MM.1S (cell line): ENCODE measurements at regions not wholly inside any gene's neighbourhood (a gene's known extent, or its start where the extent isn't known, plus 50 kb on each side); places are given as distances from the start of the nearest gene placed in this dataset.

Experiments
- DNase-seq: peaks from one replicate; pipeline ENCODE4 v3.0.0-alpha.2; 2015
- H2AFZ ChIP-seq: fragments of 300-600 bp; sonication (generic); 2 replicates; pipeline ENCODE4 v1.6.0; 2016; ENCODE audit warnings: antibody characterized with exemption, low read length
- H3F3A ChIP-seq: fragments of 300-600 bp; sonication (generic); 2 replicates; pipeline ENCODE4 v1.6.1; 2016; ENCODE audit warnings: mild to moderate bottlenecking, antibody characterized with exemption, low read length, moderate library complexity, mixed read lengths; ENCODE audit not compliant: insufficient read depth
- H3K27ac ChIP-seq: fragments of 300-600 bp; sonication (generic); 2 replicates; pipeline ENCODE4 v1.5.1; 2016; ENCODE audit warnings: mild to moderate bottlenecking, low read length
- H3K27me3 ChIP-seq: fragments of 300-600 bp; sonication (generic); replicated peaks from 2 replicates; pipeline ENCODE4 v1.6.0; 2016; ENCODE audit warnings: low read length; ENCODE audit not compliant: insufficient read depth
- H3K36me3 ChIP-seq: fragments of 300-600 bp; sonication (generic); replicated peaks from 2 replicates; pipeline ENCODE4 v1.6.1; 2016; ENCODE audit warnings: mild to moderate bottlenecking, low read length, mixed read lengths; ENCODE audit not compliant: insufficient read depth
- H3K4me1 ChIP-seq: fragments of 300-600 bp; sonication (generic); 2 replicates; pipeline ENCODE4 v1.6.1; 2016; ENCODE audit warnings: low read length, mixed read lengths
- H3K4me2 ChIP-seq: fragments of 300-600 bp; sonication (generic); 2 replicates; pipeline ENCODE4 v1.6.0; 2016; ENCODE audit warnings: low read depth, low read length
- H3K4me3 ChIP-seq: fragments of 300-600 bp; sonication (generic); 2 replicates; pipeline ENCODE4 v1.5.1; 2016; ENCODE audit warnings: low read length, mixed read lengths
- H3K79me2 ChIP-seq: fragments of 300-600 bp; sonication (generic); 2 replicates; pipeline ENCODE4 v1.6.1; 2016; ENCODE audit warnings: mixed run types, low read length, mixed read lengths
- H3K9ac ChIP-seq: fragments of 300-600 bp; sonication (generic); 2 replicates; pipeline ENCODE4 v1.6.1; 2016; ENCODE audit warnings: low read length, mixed read lengths
- H3K9me2 ChIP-seq: fragments of 300-600 bp; sonication (generic); replicated peaks from 2 replicates; pipeline ENCODE4 v1.6.1; 2016; ENCODE audit warnings: mild to moderate bottlenecking, low read length, mixed read lengths; ENCODE audit not compliant: insufficient read depth
- H3K9me3 ChIP-seq: fragments of 300-600 bp; sonication (generic); replicated peaks from 2 replicates; pipeline ENCODE4 v1.6.1; 2016; ENCODE audit warnings: mild to moderate bottlenecking, low read length, mixed read lengths; ENCODE audit not compliant: insufficient read depth
- H4K20me1 ChIP-seq: fragments of 300-600 bp; sonication (generic); 2 replicates; pipeline ENCODE4 v1.6.1; 2016; ENCODE audit warnings: mild to moderate bottlenecking, low read length, moderate library complexity, mixed read lengths; ENCODE audit not compliant: insufficient read depth
- EZH2 ChIP-seq: fragments of 300-600 bp; sonication (generic); optimal IDR thresholded peaks from 2 replicates; pipeline ENCODE3; 2017; ENCODE audit warnings: low read depth, mild to moderate bottlenecking, antibody characterized with exemption, low read length, mixed read lengths
- EZH2phosphoT487 ChIP-seq: fragments of 300-600 bp; sonication (generic); IDR thresholded peaks from 2 replicates; pipeline ENCODE4 v1.6.1; 2018; ENCODE audit warnings: antibody characterized with exemption, low read length
- TF ChIP-seq, protein P1 (sequence below): fragments of 300-600 bp; sonication (generic); IDR thresholded peaks from 2 replicates; pipeline ENCODE4 v1.5.1; 2016; ENCODE audit warnings: antibody characterized with exemption, low read length, mixed read lengths

DNA sequence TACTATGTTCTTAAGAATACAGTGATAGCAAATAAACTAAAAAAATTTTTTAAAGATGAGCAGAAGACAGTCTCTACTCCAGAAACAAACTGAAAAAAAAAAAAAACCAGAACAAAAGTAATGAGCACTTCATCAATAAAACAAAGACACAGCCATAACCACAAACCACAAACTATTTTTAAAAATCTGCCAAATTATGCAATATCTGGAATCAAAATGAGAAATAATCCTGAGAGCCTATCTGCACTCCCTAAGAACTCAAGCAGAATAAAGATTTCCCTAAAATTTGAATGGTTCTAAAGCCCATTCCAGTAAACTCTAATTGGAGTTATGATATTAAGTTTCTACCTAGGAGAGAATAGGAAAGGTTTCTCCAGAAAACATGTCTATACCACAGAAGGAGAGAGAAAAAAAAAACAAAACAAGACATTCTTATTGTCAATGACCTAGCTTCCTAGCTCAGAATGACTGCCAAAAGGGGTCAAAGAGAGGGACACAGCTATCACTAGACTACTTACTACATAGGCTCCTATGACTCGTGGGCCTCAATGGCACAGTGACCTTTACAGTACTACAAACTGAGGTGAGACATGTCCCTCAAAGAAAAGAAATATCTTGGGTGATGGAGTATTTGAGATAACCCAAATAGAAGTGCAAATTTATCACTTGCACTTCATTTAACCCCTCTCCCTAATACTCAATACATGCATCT, 262.8 kb downstream of the ZEB2 start:
- no peak overlapping the region for H3K27ac ChIP-seq
- no peak for DNase-seq
- no peaks in the 10 kb centered on the region for H3K4me1 ChIP-seq
- TF ChIP-seq, protein P1, sequence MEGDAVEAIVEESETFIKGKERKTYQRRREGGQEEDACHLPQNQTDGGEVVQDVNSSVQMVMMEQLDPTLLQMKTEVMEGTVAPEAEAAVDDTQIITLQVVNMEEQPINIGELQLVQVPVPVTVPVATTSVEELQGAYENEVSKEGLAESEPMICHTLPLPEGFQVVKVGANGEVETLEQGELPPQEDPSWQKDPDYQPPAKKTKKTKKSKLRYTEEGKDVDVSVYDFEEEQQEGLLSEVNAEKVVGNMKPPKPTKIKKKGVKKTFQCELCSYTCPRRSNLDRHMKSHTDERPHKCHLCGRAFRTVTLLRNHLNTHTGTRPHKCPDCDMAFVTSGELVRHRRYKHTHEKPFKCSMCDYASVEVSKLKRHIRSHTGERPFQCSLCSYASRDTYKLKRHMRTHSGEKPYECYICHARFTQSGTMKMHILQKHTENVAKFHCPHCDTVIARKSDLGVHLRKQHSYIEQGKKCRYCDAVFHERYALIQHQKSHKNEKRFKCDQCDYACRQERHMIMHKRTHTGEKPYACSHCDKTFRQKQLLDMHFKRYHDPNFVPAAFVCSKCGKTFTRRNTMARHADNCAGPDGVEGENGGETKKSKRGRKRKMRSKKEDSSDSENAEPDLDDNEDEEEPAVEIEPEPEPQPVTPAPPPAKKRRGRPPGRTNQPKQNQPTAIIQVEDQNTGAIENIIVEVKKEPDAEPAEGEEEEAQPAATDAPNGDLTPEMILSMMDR = no peak
- TF ChIP-seq EZH2phosphoT487 = no peak
- TF ChIP-seq EZH2 = no peak
- H3F3A ChIP-seq = no peaks in the 10 kb centered on the region
- H3K79me2 ChIP-seq = no peaks in the 10 kb centered on the region
- no peaks in the 10 kb centered on the region for H3K27me3 ChIP-seq
- no peaks in the 10 kb centered on the region for H4K20me1 ChIP-seq
- no peak overlapping the region for H3K9ac ChIP-seq
- no peaks in the 10 kb centered on the region for H3K9me3 ChIP-seq
- no peak overlapping the region for H3K4me2 ChIP-seq
- no peaks in the 10 kb centered on the region for H3K36me3 ChIP-seq
- no peak overlapping the region for H3K4me3 ChIP-seq
- H2AFZ ChIP-seq = no peak overlapping the region
- H3K9me2 ChIP-seq = no peaks in the 10 kb centered on the region

DNA sequence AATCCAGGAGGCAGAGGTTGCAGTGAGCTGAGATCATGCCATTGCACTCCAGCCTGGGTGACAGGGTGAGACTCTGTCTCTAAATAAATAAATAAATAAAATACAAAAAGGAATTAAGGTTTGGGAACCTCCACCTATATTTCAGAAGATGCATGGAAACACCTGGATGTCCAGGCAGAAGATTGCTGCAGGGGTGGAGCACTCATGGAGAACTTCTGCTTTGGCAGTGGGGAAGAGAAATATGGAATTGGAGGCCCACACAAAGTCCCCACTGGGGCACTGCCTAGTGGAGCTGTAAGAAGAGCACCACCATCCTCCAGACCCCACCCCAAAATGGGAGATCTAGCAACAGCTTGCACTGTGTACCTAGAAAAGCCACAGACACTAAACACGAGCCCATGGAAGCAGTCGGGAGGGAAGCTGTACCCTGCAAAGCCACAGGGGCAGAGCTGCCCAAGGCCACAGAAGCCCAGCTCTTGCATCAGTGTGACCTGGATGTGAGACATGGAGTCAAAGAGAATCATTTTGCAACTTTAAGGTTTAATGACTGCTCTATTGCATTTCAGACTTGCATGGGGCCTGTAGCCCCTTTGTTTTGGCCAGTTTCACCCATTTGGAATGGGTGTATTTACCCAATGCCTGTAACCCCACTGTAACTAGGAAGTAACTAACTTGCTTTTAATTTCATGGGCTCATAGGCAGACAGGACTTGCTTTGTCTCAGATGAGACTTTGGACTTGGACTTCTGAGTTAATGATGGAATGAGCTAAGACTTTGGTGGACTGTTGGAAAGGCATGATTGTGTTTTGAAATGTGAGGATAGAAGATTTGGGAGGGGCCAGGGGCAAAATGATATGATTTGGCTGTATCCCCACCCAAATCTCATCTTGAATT, 265.3 kb downstream of the ZEB2 start:
- Histone ChIP-seq H3K9ac (no peak overlapping the region), H3K9me2 (no peaks in the 10 kb centered on the region), H3K79me2 (no peaks in the 10 kb centered on the region), H3K27ac (no peak overlapping the region), H3K27me3 (no peaks in the 10 kb centered on the region), H3K4me1 (no peaks in the 10 kb centered on the region), H4K20me1 (no peaks in the 10 kb centered on the region), H3K9me3 (no peaks in the 10 kb centered on the region), H2AFZ (no peak overlapping the region), H3K4me2 (no peak overlapping the region), H3F3A (no peaks in the 10 kb centered on the region), H3K4me3 (no peak overlapping the region), H3K36me3 (no peaks in the 10 kb centered on the region)
- TF ChIP-seq, protein P1 = no peak
- no peak for TF ChIP-seq EZH2
- no peak for TF ChIP-seq EZH2phosphoT487
- DNase-seq = no peak

DNA sequence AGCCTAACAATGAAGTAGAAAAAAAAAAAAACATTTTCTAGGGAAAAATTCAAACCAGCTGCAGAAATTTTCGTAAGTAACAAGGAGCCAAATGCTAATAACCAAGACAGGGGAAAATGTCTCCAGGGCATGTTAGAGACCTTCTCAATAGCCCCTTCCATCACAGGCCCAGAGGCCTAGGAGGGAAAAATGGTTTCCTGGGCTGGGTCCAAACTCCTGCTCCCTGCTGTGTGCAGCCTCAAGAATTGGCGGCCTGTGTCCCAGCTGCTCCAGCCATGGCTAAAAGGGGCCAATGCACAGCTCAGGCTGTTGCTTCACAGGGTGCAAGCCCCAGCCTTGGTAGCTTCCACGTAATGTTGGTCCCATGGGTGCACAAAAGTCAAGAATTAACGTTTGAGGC, 266.2 kb downstream of the ZEB2 start:
- Histone ChIP-seq H3K79me2 (no peaks in the 10 kb centered on the region), H3K9me3 (no peaks in the 10 kb centered on the region), H3K4me2 (no peak overlapping the region), H2AFZ (no peak overlapping the region), H3F3A (no peaks in the 10 kb centered on the region), H3K27ac (no peak overlapping the region), H3K36me3 (no peaks in the 10 kb centered on the region), H3K4me3 (no peak overlapping the region), H3K9me2 (no peaks in the 10 kb centered on the region), H3K27me3 (no peaks in the 10 kb centered on the region), H4K20me1 (no peaks in the 10 kb centered on the region), H3K4me1 (no peaks in the 10 kb centered on the region), H3K9ac (no peak overlapping the region)
- TF ChIP-seq EZH2phosphoT487 = no peak
- TF ChIP-seq, protein P1 = no peak
- no peak for TF ChIP-seq EZH2
- DNase-seq = no peak
